HepG2 (cell line): ENCODE measurements at regions not wholly inside any gene's neighbourhood (a gene's known extent, or its start where the extent isn't known, plus 50 kb on each side); places are given as distances from the start of the nearest gene placed in this dataset.

Experiments
- ATAC-seq: fragments of 200-7000 bp; cut with Tn5 transposase; 3 replicates; pipeline ENCODE4 v1.9.1; 2020; ENCODE audit warnings: mild to moderate bottlenecking, moderate library complexity
- BruUV-seq: library from RNA; stranded (reverse); fragments of 400-500 nt; replicated peaks from 2 replicates; lab custom pipeline; 2021; lab: Mats Ljungman, UMichigan
- CTCF ChIA-PET: fragments of 300-600 bp; formaldehyde crosslinking; extraction: SDS; loops from one replicate; lab custom pipeline; 2021; ENCODE audit warnings: low total read pairs, inconsistent platforms, low intra/inter-chr PET ratio; lab: Yijun Ruan, JAX
- POLR2A ChIA-PET: fragments of 350-600 bp; sonication (Branson Sonifier 250); formaldehyde crosslinking; loops from one replicate; lab custom pipeline; 2020; ENCODE audit warnings: antibody characterized with exemption, inconsistent platforms; lab: Yijun Ruan, JAX
- DNase-seq: peaks from one replicate; pipeline ENCODE4 v3.0.0-alpha.2; 2015; ENCODE audit warnings: low spot score
- FAIRE-seq: peaks from 3 replicates; lab custom pipeline; 2011; peaks lifted over from hg19 to GRCh38; lab: Jason Lieb, UNC
- H2AFZ ChIP-seq: one replicate; pipeline ENCODE4 v1.6.1; 2011; ENCODE audit warnings: low read length, inconsistent platforms
- H3K27ac ChIP-seq: fragments of 300-600 bp; 3 replicates; pipeline ENCODE4 v1.8.0; 2011; ENCODE audit warnings: mixed run types, mild to moderate bottlenecking, mixed read lengths, low read length, inconsistent platforms; ENCODE audit not compliant: insufficient read depth; ENCODE audit errors: extremely low read length
- H3K27me3 ChIP-seq, 2 experiments: fragments of 200-600 bp in 1 of 2; 2 replicates in 1 of 2; 3 replicates in 1 of 2; pipeline versions ENCODE4 v1.6.0 to v1.8.0; 2011; ENCODE audit warnings: low read length in 2 of 2, mild to moderate bottlenecking in 2 of 2, moderate library complexity in 2 of 2, inconsistent platforms in 1 of 2; ENCODE audit not compliant: insufficient read depth in 2 of 2, control insufficient read depth in 1 of 2
- H3K36me3 ChIP-seq, 2 experiments: fragments of 200-600 bp in 1 of 2; replicated peaks in 1 of 2; 2 replicates in 1 of 2; 3 replicates in 1 of 2; pipeline versions ENCODE4 v1.5.1 to v1.8.0; 2011; ENCODE audit warnings: low read length in 2 of 2, inconsistent platforms in 1 of 2; ENCODE audit not compliant: insufficient read depth in 2 of 2, control insufficient read depth in 1 of 2
- H3K4me1 ChIP-seq: 2 replicates; pipeline ENCODE4 v1.5.1; 2012; ENCODE audit warnings: low read length, inconsistent platforms; ENCODE audit not compliant: insufficient read depth
- H3K4me2 ChIP-seq: 2 replicates; pipeline ENCODE4 v1.6.0; 2011; ENCODE audit warnings: low read depth, low read length, inconsistent platforms
- H3K4me3 ChIP-seq, 3 experiments: fragments of 200-600 bp in 1 of 3; sonication (generic), shearing (Covaris generic) in 1 of 3; replicated peaks in 1 of 3; 2 replicates each; pipeline ENCODE4 v1.5.1; 2011 to 2016; ENCODE audit warnings: low read length in 3 of 3, inconsistent platforms in 2 of 3, low read depth in 2 of 3, mild to moderate bottlenecking in 2 of 3, control low read depth in 1 of 3, mixed read lengths in 1 of 3; ENCODE audit not compliant: insufficient read depth in 1 of 3
- H3K79me2 ChIP-seq: one replicate; pipeline ENCODE4 v1.6.1; 2011; ENCODE audit warnings: low read length, inconsistent platforms; ENCODE audit not compliant: insufficient read depth
- H3K9ac ChIP-seq: 2 replicates; pipeline ENCODE4 v1.6.0; 2011; ENCODE audit warnings: mild to moderate bottlenecking, low read depth, low read length, inconsistent platforms; ENCODE audit not compliant: insufficient read depth
- H3K9me3 ChIP-seq: 2 replicates; pipeline ENCODE4 v1.5.1; 2012; ENCODE audit warnings: mild to moderate bottlenecking, low read length
- H4K20me1 ChIP-seq: 2 replicates; pipeline ENCODE4 v1.6.0; 2011; ENCODE audit warnings: inconsistent platforms, mild to moderate bottlenecking, low read length, moderate library complexity; ENCODE audit not compliant: insufficient read depth
- LBX2 ChIP-seq: sonication (generic); formaldehyde crosslinking; IDR thresholded peaks from 2 replicates; pipeline ENCODE4 v1.5.0; 2020; ENCODE audit warnings: missing genetic modification reagents, mild to moderate bottlenecking, borderline replicate concordance
- RFXANK ChIP-seq: IDR thresholded peaks from 2 replicates; pipeline ENCODE4 v1.6.1; 2016
- ZFP36L1 ChIP-seq: sonication (generic); formaldehyde crosslinking; IDR thresholded peaks from 2 replicates; pipeline ENCODE4 v1.8.0; 2022; ENCODE audit warnings: mild to moderate bottlenecking, missing genetic modification reagents, moderate library complexity
- ZNF496 ChIP-seq: sonication (generic); formaldehyde crosslinking; IDR thresholded peaks from 2 replicates; pipeline ENCODE4 v1.8.1; 2023; ENCODE audit warnings: mild to moderate bottlenecking, moderate library complexity, missing genetic modification reagents; ENCODE audit not compliant: insufficient replicate concordance
- ZNF572 ChIP-seq: sonication (generic); formaldehyde crosslinking; IDR thresholded peaks from 2 replicates; pipeline ENCODE4 v1.5.1; 2020; ENCODE audit warnings: mild to moderate bottlenecking, missing genetic modification reagents
- WGBS: methylation state at CpG from one replicate; pipeline ENCODE4 v1.1.6; 2017; ENCODE audit warnings: low lambda C conversion rate; 5-methylcytosine and 5-hydroxymethylcytosine counted together
- in situ Hi-C: cut with HindIII; loops from 2 replicates; pipeline ENCODE4 v1.10.0; 2017; ENCODE audit warnings: low pct_unique_long_range_greater_than_20kb; ENCODE audit not compliant: extremely low pct_ligation_motif_present
- intact Hi-C: fragments of 100-400 bp; cut with micrococcal nuclease; formaldehyde crosslinking; loops from one replicate; pipeline ENCODE4 v1.10.0; 2022; ENCODE audit not compliant: unreplicated experiment
- TF ChIP-seq, protein P1 (sequence below): IDR thresholded peaks from 2 replicates; pipeline ENCODE4 v1.6.1; 2016; ENCODE audit warnings: missing compliant biosample characterization, missing genetic modification reagents, borderline replicate concordance
- TF ChIP-seq, protein P2 (sequence below): sonication (generic); formaldehyde crosslinking; IDR thresholded peaks from 2 replicates; pipeline ENCODE4 v1.5.1; 2020; ENCODE audit warnings: missing genetic modification reagents, mild to moderate bottlenecking, borderline replicate concordance
- TF ChIP-seq, protein P3 (sequence below): sonication (generic); formaldehyde crosslinking; IDR thresholded peaks from 2 replicates; pipeline ENCODE4 v1.8.1; 2023; ENCODE audit warnings: missing genetic modification reagents, inconsistent platforms, borderline replicate concordance

DNA sequence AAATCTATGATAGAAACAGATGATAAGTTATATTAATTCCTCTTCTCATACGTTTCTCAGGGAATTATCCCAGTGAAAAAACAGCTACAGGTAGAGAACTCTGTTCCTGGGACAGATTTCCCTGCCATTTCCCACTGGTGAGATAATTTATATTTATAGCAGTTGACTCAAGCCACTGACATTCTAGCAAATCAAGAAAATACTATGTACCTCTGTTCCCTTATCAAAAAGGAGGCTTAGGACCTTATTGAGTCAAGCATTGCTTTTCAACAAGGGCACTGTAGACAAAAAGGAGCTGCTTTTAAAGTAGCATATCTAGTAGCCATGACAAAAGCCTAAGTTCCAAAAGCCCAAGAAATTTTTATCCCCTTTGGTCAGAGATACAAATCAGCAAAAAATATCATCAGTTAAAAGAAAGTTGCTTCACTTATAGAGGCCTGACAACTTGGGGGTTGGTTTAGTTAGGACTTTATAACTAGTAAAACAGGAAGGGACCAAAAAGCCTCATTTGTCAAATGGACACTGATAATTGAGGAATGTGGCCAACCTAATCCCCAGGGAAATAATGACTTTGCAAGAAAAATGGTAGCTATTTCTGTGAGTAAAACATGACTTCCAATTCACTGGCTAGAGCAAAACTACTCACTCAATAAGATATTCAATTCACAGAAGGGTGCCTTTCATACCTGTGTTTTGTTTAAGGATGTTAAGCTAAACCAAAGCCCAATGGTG, 652.5 kb downstream of the SLITRK1 start (continued):
- TF ChIP-seq, protein P1, sequence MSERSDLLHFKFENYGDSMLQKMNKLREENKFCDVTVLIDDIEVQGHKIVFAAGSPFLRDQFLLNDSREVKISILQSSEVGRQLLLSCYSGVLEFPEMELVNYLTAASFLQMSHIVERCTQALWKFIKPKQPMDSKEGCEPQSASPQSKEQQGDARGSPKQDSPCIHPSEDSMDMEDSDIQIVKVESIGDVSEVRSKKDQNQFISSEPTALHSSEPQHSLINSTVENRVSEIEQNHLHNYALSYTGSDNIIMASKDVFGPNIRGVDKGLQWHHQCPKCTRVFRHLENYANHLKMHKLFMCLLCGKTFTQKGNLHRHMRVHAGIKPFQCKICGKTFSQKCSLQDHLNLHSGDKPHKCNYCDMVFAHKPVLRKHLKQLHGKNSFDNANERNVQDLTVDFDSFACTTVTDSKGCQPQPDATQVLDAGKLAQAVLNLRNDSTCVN (CRISPR knock-in tag): no peak
- no peak for TF ChIP-seq RFXANK

- no peaks in the 10 kb centered on the region for H3K27me3 ChIP-seq
- ChIA-PET CTCF (no interaction called here), POLR2A (no interaction called here)
- H3K4me3 ChIP-seq: no peak overlapping the region
- DNase-seq: no peak
- ATAC-seq: no peak
- peaks cover 49% of the 10 kb centered on the region for H3K9me3 ChIP-seq
- intact Hi-C loops (no loop called here), in situ Hi-C loops (no loop called here)
- no peak overlapping the region for H3K4me2 ChIP-seq
- no peaks in the 10 kb centered on the region for H3K36me3 ChIP-seq
- 0% methylated on average over 1 of the region's 1 CpG for WGBS
- H3K9ac ChIP-seq: no peak overlapping the region
- TF ChIP-seq ZFP36L1 (CRISPR knock-in tag) (no peak), ZNF496 (CRISPR knock-in tag) (no peak), ZNF572 (CRISPR knock-in tag) (no peak), LBX2 (CRISPR knock-in tag) (no peak)
- TF ChIP-seq, protein P2, sequence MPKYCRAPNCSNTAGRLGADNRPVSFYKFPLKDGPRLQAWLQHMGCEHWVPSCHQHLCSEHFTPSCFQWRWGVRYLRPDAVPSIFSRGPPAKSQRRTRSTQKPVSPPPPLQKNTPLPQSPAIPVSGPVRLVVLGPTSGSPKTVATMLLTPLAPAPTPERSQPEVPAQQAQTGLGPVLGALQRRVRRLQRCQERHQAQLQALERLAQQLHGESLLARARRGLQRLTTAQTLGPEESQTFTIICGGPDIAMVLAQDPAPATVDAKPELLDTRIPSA (CRISPR knock-in tag): no peak
- TF ChIP-seq, protein P3, sequence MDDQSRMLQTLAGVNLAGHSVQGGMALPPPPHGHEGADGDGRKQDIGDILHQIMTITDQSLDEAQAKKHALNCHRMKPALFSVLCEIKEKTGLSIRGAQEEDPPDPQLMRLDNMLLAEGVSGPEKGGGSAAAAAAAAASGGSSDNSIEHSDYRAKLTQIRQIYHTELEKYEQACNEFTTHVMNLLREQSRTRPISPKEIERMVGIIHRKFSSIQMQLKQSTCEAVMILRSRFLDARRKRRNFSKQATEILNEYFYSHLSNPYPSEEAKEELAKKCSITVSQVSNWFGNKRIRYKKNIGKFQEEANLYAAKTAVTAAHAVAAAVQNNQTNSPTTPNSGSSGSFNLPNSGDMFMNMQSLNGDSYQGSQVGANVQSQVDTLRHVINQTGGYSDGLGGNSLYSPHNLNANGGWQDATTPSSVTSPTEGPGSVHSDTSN (CRISPR knock-in tag): no peak
- no peaks in the 10 kb centered on the region for H3K79me2 ChIP-seq
- H3K4me1 ChIP-seq: no peaks in the 10 kb centered on the region
- H2AFZ ChIP-seq: no peak overlapping the region
- H3K27ac ChIP-seq: no peak overlapping the region
- H4K20me1 ChIP-seq: no peaks in the 10 kb centered on the region
- no peak for FAIRE-seq
- no TSS peak for BruUV-seq
Measured at GRCh38 chr13:83223546-83223945, 658.7 kb downstream of the SLITRK1 start.
